ENCODE measurements at regions not wholly inside any gene's neighbourhood (a gene's known extent, or its start where the extent isn't known, plus 50 kb on each side); places are given as distances from the start of the nearest gene placed in this dataset.

- DNase-seq (ENCODE audit: low read depth): no peak
Observed at GRCh38 chr2:107313316-107313715, 427.3 kb upstream of the ST6GAL2 start.

- no peak for DNase-seq (ENCODE audit: low read depth)
Observed at GRCh38 chr2:107320881-107321280, 434.9 kb upstream of the ST6GAL2 start.

- no peak for DNase-seq (ENCODE audit: low read depth)
Observed at GRCh38 chr2:107322416-107322815, 436.4 kb upstream of the ST6GAL2 start.

- no peak for DNase-seq (ENCODE audit: low read depth)
Observed at GRCh38 chr2:107323946-107324565, 438.1 kb upstream of the ST6GAL2 start.

GRCh38 chr2:107325981-107326786 lies 440.2 kb upstream of the ST6GAL2 start:
- DNase-seq (ENCODE audit: low read depth): no peak

- DNase-seq (ENCODE audit: low read depth): no peak
Observed at GRCh38 chr2:107334306-107334705, 448.3 kb upstream of the ST6GAL2 start.

- no peak for DNase-seq (ENCODE audit: low read depth)
Observed at GRCh38 chr2:107336526-107336925, 450.6 kb upstream of the ST6GAL2 start.

GRCh38 chr2:107337209-107337898 lies 451.4 kb upstream of the ST6GAL2 start:
- DNase-seq (ENCODE audit: low read depth): peak; percentile 36

- no peak for DNase-seq (ENCODE audit: low read depth)
Observed at GRCh38 chr2:107338059-107338458, 452.1 kb upstream of the ST6GAL2 start.

- DNase-seq (ENCODE audit: low read depth): no peak
Observed at GRCh38 chr2:107338571-107338970, 452.6 kb upstream of the ST6GAL2 start.

GRCh38 chr2:107340955-107341354 lies 455.0 kb upstream of the ST6GAL2 start:
- DNase-seq (ENCODE audit: low read depth): no peak

- no peak for DNase-seq (ENCODE audit: low read depth)
Observed at GRCh38 chr2:107349329-107349728, 463.4 kb upstream of the ST6GAL2 start.

- no peak for DNase-seq (ENCODE audit: low read depth)
Observed at GRCh38 chr2:107354175-107354574, 468.2 kb upstream of the ST6GAL2 start.

GRCh38 chr2:107358362-107358761 lies 468.3 kb upstream of the RGPD4 start:
- no peak for DNase-seq (ENCODE audit: low read depth)

- DNase-seq (ENCODE audit: low read depth): no peak
Observed at GRCh38 chr2:107359021-107359420, 467.7 kb upstream of the RGPD4 start.

- DNase-seq (ENCODE audit: low read depth): no peak
Observed at GRCh38 chr2:107361751-107362381, 464.8 kb upstream of the RGPD4 start.

GRCh38 chr2:107362993-107363392 lies 463.7 kb upstream of the RGPD4 start:
- peak; percentile 9 for DNase-seq (ENCODE audit: low read depth)

GRCh38 chr2:107363806-107364205 lies 462.9 kb upstream of the RGPD4 start:
- no peak for DNase-seq (ENCODE audit: low read depth)

GRCh38 chr2:107364361-107364950 lies 462.2 kb upstream of the RGPD4 start:
- DNase-seq (ENCODE audit: low read depth): no peak

- no peak for DNase-seq (ENCODE audit: low read depth)
Observed at GRCh38 chr2:107374249-107374648, 452.4 kb upstream of the RGPD4 start.

GRCh38 chr2:107376909-107377308 lies 449.8 kb upstream of the RGPD4 start:
- no peak for DNase-seq (ENCODE audit: low read depth)

GRCh38 chr2:107380912-107381311 lies 445.8 kb upstream of the RGPD4 start:
- DNase-seq (ENCODE audit: low read depth): no peak

Data from EH (cell line).